Activated T-helper 1 cell treated with anti-CD3 and anti-CD28 coated beads, Interleukin-12 subunit alpha, Interleukin-12 subunit beta, Interleukin-2, Interleukin-4 antibody, amounts not matched to agents 30 ng/mL and 10 ng/mL and 1 ng/mL, durations not matched to agents 14 hours and 24 hours and 36 hours (primary cell): ENCODE measurements at regions not wholly inside any gene's neighbourhood (a gene's known extent, or its start where the extent isn't known, plus 50 kb on each side); places are given as distances from the start of the nearest gene placed in this dataset.

Experiments
- DNase-seq: peaks from one replicate; pipeline ENCODE4 v3.0.0; 2021; ENCODE audit warnings: low spot score
- H3K27ac Mint-ChIP-seq: one replicate; pipeline ENCODE4 v1.8.0; 2021; ENCODE audit warnings: mild to moderate bottlenecking, mixed read lengths
- H3K27me3 Mint-ChIP-seq: one replicate; pipeline ENCODE4 v1.8.0; 2022; ENCODE audit warnings: mild to moderate bottlenecking, moderate library complexity, mixed read lengths; ENCODE audit not compliant: insufficient read depth
- H3K36me3 Mint-ChIP-seq: one replicate; pipeline ENCODE4 v1.8.0; 2021; ENCODE audit warnings: low read depth, mixed read lengths
- H3K4me1 Mint-ChIP-seq: one replicate; pipeline ENCODE4 v1.8.0; 2021; ENCODE audit warnings: low read depth, mixed read lengths
- H3K4me3 Mint-ChIP-seq: one replicate; pipeline ENCODE4 v1.8.0; 2021; ENCODE audit warnings: mild to moderate bottlenecking, moderate library complexity, mixed read lengths
- H3K9me3 Mint-ChIP-seq: one replicate; pipeline ENCODE4 v1.8.0; 2021; ENCODE audit warnings: mixed read lengths
- intact Hi-C: fragments of 100-400 bp; cut with micrococcal nuclease; formaldehyde crosslinking; loops from one replicate; pipeline ENCODE4 v1.15.1; 2024

- Mint-ChIP-seq H3K4me1 (no peaks in the 10 kb centered on the region), H3K36me3 (no peaks in the 10 kb centered on the region), H3K9me3 (no peaks in the 10 kb centered on the region), H3K27ac (no peak overlapping the region), H3K27me3 (peaks cover 5% of the 10 kb centered on the region), H3K4me3 (no peak overlapping the region)
- no peak for DNase-seq
- intact Hi-C loops = no loop called here
Measured at GRCh38 chr14:54312166-54312801, 84.5 kb upstream of the CDKN3 start.

DNA sequence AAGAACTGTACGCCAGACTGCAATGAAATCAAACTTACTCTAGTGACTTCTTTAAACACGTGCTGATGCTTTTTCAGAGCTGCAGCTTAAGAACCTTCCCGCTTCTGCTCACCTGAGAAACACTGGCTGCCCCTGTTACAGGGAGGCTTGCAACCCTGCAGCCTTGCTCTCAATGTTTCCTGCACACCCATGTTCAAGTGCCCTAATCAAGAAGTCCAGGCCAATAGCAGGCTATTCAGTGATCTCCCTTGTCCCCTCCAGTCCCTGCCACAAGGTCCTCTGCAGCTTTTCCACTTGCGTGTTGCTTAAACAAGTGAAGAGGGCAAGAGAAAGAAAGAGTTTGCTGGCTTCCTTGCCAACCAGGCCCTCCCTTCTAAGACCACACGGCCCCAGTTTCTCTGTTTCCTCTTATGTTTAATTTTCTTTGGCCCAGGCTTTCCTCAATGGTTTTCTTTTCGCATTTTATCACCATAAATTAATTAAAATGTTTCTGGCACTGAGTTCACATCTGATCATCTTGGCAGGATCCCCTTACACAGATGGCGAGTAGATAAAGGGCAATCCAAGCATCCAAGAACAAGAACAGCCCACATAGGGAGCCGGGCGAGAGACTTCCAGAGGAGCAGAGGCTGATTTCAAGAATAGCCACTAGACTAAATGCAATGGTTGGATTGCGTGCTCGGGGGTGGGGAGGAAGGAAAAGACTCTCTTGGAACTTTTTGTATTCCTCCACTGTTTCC lies 82.3 kb upstream of the CDKN3 start:
- no peak overlapping the region for H3K4me3 Mint-ChIP-seq
- no peaks in the 10 kb centered on the region for H3K36me3 Mint-ChIP-seq
- no peaks in the 10 kb centered on the region for H3K4me1 Mint-ChIP-seq
- intact Hi-C loops = no loop called here
- DNase-seq = no peak
- H3K9me3 Mint-ChIP-seq = no peaks in the 10 kb centered on the region
- H3K27me3 Mint-ChIP-seq = peaks cover 2% of the 10 kb centered on the region
- no peak overlapping the region for H3K27ac Mint-ChIP-seq

DNA sequence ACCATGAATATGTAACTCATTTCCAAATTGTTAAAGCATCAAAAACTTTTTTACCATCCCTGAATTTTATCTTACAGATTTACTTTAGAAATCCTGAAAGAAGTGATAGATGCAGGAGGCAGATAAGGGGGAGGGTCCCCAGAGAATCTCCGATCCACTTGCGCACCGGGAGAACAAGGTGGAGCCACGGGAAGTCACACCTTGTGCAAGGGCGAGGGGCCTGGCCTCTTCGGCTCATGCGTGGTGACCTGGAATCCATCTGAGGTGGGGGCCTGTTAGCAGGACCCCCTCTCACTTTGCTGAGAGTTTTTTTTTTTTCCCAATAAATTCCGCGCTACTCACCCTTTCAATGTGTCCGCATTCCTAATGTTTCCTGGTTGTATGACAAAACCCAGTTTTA lies 80.2 kb upstream of the CDKN3 start:
- H3K27me3 Mint-ChIP-seq = peaks cover 5% of the 10 kb centered on the region
- no peaks in the 10 kb centered on the region for H3K4me1 Mint-ChIP-seq
- H3K9me3 Mint-ChIP-seq = no peaks in the 10 kb centered on the region
- no peaks in the 10 kb centered on the region for H3K36me3 Mint-ChIP-seq
- no peak for DNase-seq
- intact Hi-C loops = no loop called here
- no peak overlapping the region for H3K4me3 Mint-ChIP-seq
- no peak overlapping the region for H3K27ac Mint-ChIP-seq

DNA sequence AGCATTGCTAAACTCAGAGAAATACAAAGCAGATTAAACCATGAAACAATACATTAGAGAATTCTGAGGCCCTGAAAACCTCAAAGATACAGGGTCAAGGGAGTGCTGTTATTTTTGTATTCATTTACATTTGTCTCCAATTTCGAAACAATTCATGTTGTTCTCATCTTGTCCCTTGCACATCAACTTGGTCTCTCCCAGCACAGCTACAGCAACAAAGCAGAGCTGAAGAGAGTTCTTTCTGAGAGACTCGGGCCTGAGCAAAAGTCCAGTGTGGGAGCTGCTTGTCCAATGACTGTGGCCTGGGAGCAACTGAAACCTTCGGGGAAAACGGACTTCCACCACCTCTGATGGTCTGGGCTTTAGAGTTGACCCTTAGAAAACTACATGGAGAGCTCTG lies 79.4 kb upstream of the CDKN3 start:
- Mint-ChIP-seq H3K27ac (no peak overlapping the region), H3K9me3 (no peaks in the 10 kb centered on the region), H3K4me3 (no peak overlapping the region), H3K27me3 (peaks cover 3% of the 10 kb centered on the region), H3K36me3 (no peaks in the 10 kb centered on the region), H3K4me1 (no peaks in the 10 kb centered on the region)
- intact Hi-C loops = no loop called here
- DNase-seq = no peak

DNA sequence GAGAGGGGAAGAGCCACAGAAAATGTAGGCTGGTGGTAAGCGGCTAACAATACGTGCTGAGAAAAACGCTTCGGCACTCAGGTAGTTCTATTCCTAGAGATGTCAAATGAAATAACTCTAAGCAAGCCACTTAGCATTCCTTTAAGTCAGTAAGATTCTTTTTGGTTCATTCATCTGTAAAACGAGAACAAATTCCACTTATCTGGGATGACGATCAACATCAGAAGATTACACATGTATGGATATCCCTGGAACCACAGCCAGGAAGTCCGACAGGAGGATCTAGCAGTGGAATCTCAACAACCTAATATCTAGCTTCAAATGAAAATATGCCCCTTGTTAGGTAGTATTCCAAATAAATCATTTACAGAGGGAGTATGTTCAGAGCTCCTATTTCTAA lies 74.6 kb upstream of the CDKN3 start:
- no peaks in the 10 kb centered on the region for H3K9me3 Mint-ChIP-seq
- peaks cover 4% of the 10 kb centered on the region for H3K27me3 Mint-ChIP-seq
- no peaks in the 10 kb centered on the region for H3K36me3 Mint-ChIP-seq
- intact Hi-C loops = no loop called here
- DNase-seq = no peak
- H3K4me3 Mint-ChIP-seq = no peak overlapping the region
- H3K27ac Mint-ChIP-seq = no peak overlapping the region
- H3K4me1 Mint-ChIP-seq = no peaks in the 10 kb centered on the region

DNA sequence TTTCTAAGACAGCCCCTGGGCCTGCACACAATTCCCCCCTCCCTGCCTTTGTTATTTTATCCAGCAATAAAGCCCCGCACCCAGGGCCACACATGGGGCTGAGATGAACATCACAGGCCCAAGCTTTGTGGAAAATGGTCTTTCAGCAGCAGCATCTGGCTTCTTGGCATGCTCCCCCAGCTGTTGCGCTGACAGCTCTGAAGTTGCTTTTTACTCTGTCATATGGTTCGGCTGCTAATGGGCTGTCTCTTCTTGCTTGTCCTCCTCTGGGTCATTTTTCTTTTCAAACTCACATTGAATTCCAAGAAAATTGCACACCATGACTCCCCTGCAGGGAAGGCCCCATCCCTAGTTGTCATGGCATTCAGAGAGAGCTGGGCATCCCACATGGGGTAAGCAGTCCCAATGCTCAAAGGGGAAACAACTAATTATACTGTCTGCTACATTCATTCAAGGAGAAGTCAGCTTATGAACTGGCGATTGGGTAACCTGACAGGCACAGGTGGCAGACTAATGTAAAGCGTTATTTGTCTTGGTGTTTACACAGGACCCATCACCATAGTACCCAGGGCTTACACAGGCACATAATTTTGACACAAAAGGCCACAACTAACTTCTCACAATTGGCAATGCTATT lies 74.0 kb upstream of the CDKN3 start:
- H3K4me1 Mint-ChIP-seq = no peaks in the 10 kb centered on the region
- no peak overlapping the region for H3K4me3 Mint-ChIP-seq
- intact Hi-C loops = no loop called here
- H3K27ac Mint-ChIP-seq = no peak overlapping the region
- no peaks in the 10 kb centered on the region for H3K36me3 Mint-ChIP-seq
- peaks cover 4% of the 10 kb centered on the region for H3K27me3 Mint-ChIP-seq
- no peaks in the 10 kb centered on the region for H3K9me3 Mint-ChIP-seq
- DNase-seq = no peak

DNA sequence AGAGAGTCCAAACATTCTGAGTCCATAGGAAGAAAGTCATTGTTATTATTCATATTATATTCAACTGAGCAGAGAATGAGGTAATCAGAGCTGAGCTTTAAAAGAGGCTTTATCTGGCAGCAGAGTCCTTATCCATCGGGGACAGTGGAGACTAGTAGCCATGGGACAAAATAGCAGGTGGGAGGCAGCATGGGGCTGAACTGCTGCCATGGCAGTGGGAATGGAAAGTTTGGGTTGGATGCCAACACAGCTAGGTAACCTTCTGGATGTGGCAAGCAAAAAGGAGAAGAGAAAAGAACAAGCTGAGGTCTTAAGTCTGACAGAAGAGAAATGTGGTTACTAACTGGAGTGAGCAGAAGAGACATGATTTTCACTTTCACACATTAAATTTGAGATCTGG lies 71.0 kb upstream of the CDKN3 start:
- no peak overlapping the region for H3K4me3 Mint-ChIP-seq
- H3K36me3 Mint-ChIP-seq = no peaks in the 10 kb centered on the region

GRCh38 chr14:54329082-54329695 lies 67.6 kb upstream of the CDKN3 start:
- no peaks in the 10 kb centered on the region for H3K9me3 Mint-ChIP-seq
- intact Hi-C loops = loop anchor here (1.0 kb wide), 1 partner anchor 790 kb away; no protein-coding TSS in a partner anchor
- no peaks in the 10 kb centered on the region for H3K36me3 Mint-ChIP-seq
- H3K27ac Mint-ChIP-seq = no peak overlapping the region
- peaks cover 10% of the 10 kb centered on the region for H3K27me3 Mint-ChIP-seq
- no peak overlapping the region for H3K4me3 Mint-ChIP-seq
- DNase-seq = no peak
- no peaks in the 10 kb centered on the region for H3K4me1 Mint-ChIP-seq

More for the DNA sequence above, 71.0 kb upstream of the CDKN3 start:
- intact Hi-C loops = no loop called here
- Mint-ChIP-seq H3K27ac (no peak overlapping the region), H3K27me3 (peaks cover 12% of the 10 kb centered on the region), H3K9me3 (no peaks in the 10 kb centered on the region), H3K4me1 (no peaks in the 10 kb centered on the region)
- DNase-seq = no peak

GRCh38 chr14:54330876-54331275 lies 65.9 kb upstream of the CDKN3 start:
- intact Hi-C loops = no loop called here
- no peak for DNase-seq
- H3K4me1 Mint-ChIP-seq = no peaks in the 10 kb centered on the region
- H3K27me3 Mint-ChIP-seq = peaks cover 8% of the 10 kb centered on the region
- no peaks in the 10 kb centered on the region for H3K36me3 Mint-ChIP-seq
- no peaks in the 10 kb centered on the region for H3K9me3 Mint-ChIP-seq
- H3K4me3 Mint-ChIP-seq = no peak overlapping the region
- no peak overlapping the region for H3K27ac Mint-ChIP-seq

DNA sequence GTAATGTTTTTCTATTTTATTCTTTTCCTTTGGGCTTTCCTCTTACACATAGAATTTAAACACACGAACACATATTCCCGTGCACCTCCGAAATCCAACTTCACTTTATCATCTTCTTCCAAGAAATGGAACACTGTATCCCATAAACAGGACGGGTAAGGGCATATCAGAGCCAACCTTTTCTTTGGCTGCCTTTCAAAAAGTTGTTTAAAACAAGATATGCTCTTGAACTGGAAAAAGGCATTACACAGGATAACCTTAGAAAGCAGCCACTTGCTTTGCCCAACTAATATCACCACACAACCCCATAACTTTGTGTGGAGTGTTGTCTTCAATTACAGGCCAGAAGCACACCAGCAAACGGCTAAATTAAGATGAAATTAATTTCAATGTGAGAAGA lies 65.3 kb upstream of the CDKN3 start:
- H3K4me1 Mint-ChIP-seq = no peaks in the 10 kb centered on the region
- intact Hi-C loops = no loop called here

DNA sequence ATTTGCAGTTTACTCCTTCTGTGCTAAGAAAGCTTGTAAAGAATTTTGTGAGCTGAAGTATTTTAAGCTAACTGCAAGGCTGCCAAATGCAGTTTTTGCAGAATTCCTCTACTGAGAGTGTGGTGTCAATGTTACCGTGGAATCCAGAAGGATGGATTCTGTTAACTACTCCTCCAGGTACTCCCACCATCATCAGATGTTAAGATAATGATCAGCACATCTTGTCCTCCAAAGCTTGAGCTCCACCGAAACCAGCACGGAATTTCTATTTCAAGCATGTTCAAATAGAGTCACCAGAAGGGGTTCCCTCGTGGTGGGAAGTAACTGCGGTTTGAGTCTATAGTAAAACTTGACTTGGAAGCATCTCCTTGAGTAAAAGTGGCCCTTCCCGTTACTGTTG lies 64.3 kb upstream of the CDKN3 start:
- no peak for DNase-seq
- Mint-ChIP-seq H3K4me1 (no peaks in the 10 kb centered on the region), H3K27ac (no peak overlapping the region), H3K27me3 (peaks cover 8% of the 10 kb centered on the region), H3K9me3 (no peaks in the 10 kb centered on the region), H3K36me3 (no peaks in the 10 kb centered on the region), H3K4me3 (no peak overlapping the region)
- intact Hi-C loops = no loop called here

More for the DNA sequence above, 65.3 kb upstream of the CDKN3 start:
- Mint-ChIP-seq H3K9me3 (no peaks in the 10 kb centered on the region), H3K4me3 (no peak overlapping the region), H3K27ac (no peak overlapping the region), H3K27me3 (peaks cover 8% of the 10 kb centered on the region), H3K36me3 (no peaks in the 10 kb centered on the region)
- no peak for DNase-seq

DNA sequence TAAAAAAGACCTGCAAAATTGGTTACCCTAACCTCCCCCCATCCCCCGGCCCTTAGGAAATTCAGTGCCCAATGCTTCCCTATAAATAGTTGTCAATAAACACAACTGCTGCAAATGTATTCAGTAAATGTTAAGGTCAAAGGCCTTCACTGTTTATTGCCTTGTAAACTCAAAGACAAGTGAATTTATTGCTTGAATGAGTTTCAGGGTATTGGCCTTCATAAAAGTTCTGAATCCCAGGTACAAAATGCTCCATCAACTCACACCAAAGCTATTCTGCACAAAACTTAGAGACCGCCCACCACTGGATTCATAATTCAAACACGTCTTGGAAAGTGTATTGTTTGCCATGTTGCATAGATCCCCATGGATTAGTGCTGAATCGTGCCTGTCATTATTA lies 63.3 kb upstream of the CDKN3 start:
- no peak overlapping the region for H3K4me3 Mint-ChIP-seq
- no peaks in the 10 kb centered on the region for H3K9me3 Mint-ChIP-seq
- peaks cover 13% of the 10 kb centered on the region for H3K27me3 Mint-ChIP-seq
- H3K27ac Mint-ChIP-seq = no peak overlapping the region
- intact Hi-C loops = no loop called here
- no peaks in the 10 kb centered on the region for H3K36me3 Mint-ChIP-seq
- H3K4me1 Mint-ChIP-seq = no peaks in the 10 kb centered on the region
- no peak for DNase-seq

- Mint-ChIP-seq H3K36me3 (no peaks in the 10 kb centered on the region), H3K27ac (no peak overlapping the region), H3K27me3 (peaks cover 7% of the 10 kb centered on the region), H3K4me1 (no peaks in the 10 kb centered on the region), H3K9me3 (no peaks in the 10 kb centered on the region), H3K4me3 (no peak overlapping the region)
- intact Hi-C loops = no loop called here
- DNase-seq = no peak
Measured at GRCh38 chr14:54335569-54336155, 61.1 kb upstream of the CDKN3 start.
